HG03060 (cell line): ENCODE measurements at regions not wholly inside any gene's neighbourhood (a gene's known extent, or its start where the extent isn't known, plus 50 kb on each side); places are given as distances from the start of the nearest gene placed in this dataset.
"Not testable (repeated sequence)": the region's sequence is repeated elsewhere in the genome, so short reads cannot be mapped to it uniquely, and the experiment has no call there.

ENCODE experiments used
- ATAC-seq: cut with Tn5 transposase; IDR thresholded peaks from one replicate; pipeline ENCODE4 v1.9.1; 2021; ENCODE audit warnings: low read depth, moderate number of reproducible peaks; ENCODE audit not compliant: unreplicated experiment

GRCh38 chr4:107332656-107333055, 296.5 kb upstream of the DKK2 start:
- not testable (repeated sequence) for ATAC-seq

- no peak for ATAC-seq
Observed at GRCh38 chr4:107330916-107331315, 294.8 kb upstream of the DKK2 start.

DNA sequence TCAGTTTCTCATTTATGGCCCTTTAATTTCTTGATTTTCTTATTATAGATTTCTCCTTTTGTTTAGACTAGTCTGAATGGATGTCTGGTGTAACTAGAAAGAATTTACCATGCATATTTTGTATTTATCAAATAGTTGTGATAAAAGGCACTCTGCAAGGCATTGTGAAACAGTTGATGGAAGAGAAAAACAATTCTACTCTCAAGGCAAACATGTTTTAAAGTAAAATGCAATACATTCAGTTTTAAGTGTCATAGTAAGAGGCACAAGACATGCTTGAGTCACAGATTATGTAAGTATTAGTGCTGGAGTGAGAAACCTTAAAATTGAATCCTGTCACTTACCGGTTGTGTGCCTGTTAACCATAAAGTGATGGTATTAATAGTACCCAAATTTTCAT, 283.3 kb upstream of the DKK2 start:
- ATAC-seq: no peak

- ATAC-seq: no peak
Observed at GRCh38 chr4:107318078-107318477, 282.0 kb upstream of the DKK2 start.

DNA sequence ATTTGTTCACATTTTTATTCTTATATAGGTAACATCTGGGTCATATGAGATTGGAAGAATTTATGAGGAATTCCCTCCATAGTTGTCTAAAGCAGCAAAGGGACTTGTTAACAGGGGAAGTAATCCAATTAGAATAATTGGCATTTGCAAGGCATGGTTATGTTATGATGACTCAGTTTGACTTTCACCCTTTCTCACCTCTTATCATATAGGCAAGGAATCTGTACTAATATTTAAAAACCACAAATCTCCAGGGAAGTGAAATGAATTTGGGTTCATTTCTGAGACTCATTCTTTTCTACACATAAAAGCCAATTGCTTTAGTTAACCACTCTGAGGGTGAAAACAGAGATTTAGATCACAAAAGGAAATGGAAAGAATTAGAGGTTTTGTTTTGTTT, 281.5 kb upstream of the DKK2 start:
- no peak for ATAC-seq

DNA sequence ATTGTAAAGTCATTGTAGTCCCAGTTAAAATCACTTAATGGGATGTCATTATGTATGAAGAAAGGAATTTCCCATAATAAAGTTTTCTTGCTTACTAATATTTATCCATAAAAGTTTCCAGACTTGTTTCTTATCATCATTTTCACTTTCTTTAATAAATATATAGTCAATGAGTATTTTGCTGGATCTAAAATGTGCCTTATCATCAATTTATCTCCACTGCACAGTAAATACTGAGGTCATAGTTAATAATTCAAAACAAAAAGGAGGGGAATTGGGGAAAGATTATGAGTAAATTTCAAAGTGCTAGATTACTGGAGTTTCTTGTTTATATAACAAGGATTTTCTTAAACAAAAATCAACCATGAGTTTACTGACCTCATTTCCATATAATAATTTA, 279.5 kb upstream of the DKK2 start:
- ATAC-seq: no peak

GRCh38 chr4:107314156-107314555, 278.0 kb upstream of the DKK2 start:
- no peak for ATAC-seq

DNA sequence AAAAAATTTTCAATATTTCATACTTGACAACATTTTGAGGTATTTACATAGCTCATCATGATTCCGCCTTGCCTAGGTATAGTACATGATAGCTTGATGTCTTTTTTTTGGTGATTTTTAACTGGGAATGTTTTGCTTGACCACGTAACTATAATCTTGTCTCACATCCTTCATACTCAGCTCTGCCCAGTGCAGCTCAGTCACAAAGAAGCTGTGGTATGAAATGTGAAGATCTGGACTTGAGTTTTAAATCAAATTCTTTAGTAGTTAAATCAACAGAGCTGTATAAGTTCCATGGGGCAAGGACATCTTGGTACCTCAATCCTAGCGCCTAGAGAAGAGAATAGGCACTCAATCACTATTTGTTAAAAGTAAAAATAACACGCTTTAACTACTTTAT, 276.3 kb upstream of the DKK2 start:
- no peak for ATAC-seq

- no peak for ATAC-seq
Observed at GRCh38 chr4:107304699-107305286, 268.7 kb upstream of the DKK2 start.

DNA sequence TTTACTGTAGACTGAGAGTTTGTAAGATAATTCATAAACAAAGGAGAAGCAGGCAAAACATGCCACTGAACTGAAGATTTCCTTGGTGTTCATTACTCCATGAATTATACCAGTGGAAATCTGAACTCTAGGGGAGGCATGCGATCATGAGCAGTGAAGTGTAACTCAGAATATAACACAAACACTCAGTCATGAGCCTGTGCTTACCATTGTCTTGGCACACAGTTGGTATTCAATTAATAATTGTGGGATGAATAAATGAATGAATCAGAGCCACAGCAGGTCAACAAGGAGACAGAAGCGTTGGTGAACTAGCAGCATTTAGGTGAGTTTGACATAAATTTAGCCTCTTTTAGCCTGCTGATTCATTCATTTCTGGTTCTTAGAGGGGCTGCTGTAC, 263.5 kb upstream of the DKK2 start:
- no peak for ATAC-seq

DNA sequence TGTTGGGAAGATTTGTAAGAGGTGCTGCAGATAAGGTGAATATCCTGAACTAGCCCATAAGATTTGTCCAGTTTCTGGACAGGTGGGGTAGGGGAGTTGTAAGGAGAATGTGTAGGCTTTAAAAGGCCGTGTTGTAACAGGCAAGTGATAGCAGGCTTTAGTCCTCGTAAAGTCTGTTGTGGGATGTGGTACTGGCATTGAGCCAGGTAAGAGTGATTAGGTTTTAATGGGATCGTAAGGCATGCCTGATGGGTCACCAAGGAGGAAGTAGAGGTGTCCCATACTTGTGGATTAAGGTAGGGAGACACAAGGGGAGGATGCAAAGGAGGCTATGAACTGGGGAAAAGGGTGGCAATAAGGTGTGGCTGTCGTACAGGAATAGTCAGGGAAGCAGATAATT, 256.9 kb upstream of the DKK2 start:
- no peak for ATAC-seq

GRCh38 chr4:107283587-107284559, 247.8 kb upstream of the DKK2 start:
- ATAC-seq: no peak

DNA sequence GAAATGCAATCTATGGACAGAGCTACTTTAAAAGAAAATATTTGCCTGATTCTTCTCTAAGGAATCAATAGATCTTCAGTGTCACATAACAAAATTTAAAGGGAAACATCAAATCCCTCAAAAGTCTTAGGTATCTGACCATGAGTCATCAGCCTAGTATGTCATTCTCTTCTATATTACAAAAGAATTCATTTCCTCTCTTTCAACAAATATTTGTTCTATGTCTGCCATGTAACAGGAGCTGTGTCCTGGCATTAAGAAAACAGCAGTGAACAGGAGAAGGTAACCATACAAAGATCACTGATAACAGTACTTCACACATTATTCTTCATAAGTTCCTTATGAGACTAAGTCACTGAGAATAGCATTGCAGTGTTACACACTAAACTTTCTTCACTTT, 243.6 kb upstream of the DKK2 start:
- ATAC-seq: no peak

- no peak for ATAC-seq
Observed at GRCh38 chr4:107278791-107279483, 242.8 kb upstream of the DKK2 start.

DNA sequence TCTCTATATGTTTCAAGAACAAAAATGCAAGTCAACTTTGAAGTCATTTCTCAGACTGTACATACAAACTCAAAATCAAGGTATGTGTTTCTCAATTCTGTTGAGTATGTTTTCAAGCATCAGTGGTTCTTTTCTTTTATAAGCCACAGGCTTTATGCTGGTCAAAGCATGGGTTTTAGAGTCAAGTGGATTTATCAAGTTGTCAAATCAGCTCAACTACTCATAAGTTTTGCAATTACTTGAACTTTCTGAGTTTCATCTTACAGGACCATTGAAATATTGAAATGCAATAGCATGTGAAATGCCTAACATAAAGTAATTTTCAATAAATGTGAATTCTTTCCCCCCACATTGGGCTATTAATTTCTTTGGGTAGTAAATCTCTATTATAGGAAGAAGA, 239.9 kb upstream of the DKK2 start:
- ATAC-seq: no peak

- ATAC-seq: no peak
Observed at GRCh38 chr4:107275225-107275624, 239.1 kb upstream of the DKK2 start.

GRCh38 chr4:107270614-107271013, 234.5 kb upstream of the DKK2 start:
- no peak for ATAC-seq

DNA sequence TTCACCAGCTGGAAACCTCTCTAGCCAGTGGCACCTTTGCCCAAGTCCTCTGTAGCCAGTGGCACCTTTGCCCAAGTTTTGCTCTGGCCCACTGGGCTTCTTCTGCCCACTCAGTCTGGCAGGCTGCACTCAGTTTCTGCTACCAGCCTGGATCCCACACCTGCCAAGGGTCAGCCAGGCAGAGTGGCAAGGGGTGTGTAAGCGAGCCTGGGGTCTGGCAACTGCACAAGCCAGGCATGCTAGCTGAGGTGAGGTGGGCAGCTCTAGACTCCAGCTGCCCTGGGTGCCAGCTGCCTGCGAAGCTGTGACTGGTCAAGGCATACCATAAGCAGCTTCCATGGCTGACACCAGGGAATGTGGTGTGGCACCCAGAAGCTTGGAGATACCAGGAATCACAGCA, 233.1 kb upstream of the DKK2 start:
- no peak for ATAC-seq

GRCh38 chr4:107265859-107266258, 229.7 kb upstream of the DKK2 start:
- ATAC-seq: no peak

DNA sequence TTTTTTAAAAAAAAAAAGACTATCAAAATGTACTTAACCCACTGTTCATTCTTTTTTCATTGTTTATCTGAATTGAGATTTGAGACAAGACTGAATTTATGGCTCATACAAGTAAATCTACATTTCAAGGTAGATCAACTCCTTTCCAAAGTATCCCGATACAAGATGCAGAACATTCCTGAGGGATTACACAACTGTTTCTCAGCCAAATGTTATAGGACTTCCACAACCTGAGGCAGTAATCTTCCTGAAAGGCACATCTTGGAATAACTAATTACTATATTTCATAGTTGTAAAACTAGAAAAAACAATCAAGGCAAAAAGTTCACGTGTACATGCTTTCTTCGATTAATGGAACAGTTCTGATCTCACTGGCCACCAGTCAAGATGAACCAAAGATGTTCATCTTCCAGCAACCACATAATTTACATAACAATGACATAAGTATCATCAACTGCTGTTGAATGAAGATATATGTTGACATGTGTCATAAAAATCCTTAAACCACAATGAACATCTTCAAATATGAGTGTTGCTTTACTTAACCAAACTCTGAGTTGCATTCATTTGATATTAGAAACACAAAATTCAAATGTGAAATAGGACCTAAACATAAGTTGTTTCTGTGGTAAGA, 225.2 kb upstream of the DKK2 start:
- no peak for ATAC-seq

- ATAC-seq: no peak
Observed at GRCh38 chr4:107258359-107258758, 222.2 kb upstream of the DKK2 start.
